Activated B cell treated with CpG ODN at 0.5 μM for 24 hours (primary cell): ENCODE measurements at regions not wholly inside any gene's neighbourhood (a gene's known extent, or its start where the extent isn't known, plus 50 kb on each side); places are given as distances from the start of the nearest gene placed in this dataset.

ENCODE experiments used
- ATAC-seq: fragments of 200-7000 bp; cut with Tn5 transposase; one replicate; pipeline ENCODE4 v1.10.0; 2021; ENCODE audit warnings: low read depth, mild to moderate bottlenecking, moderate library complexity
- CTCF ChIA-PET: fragments of 350-600 bp; sonication (Branson Sonifier 250); formaldehyde crosslinking; loops from one replicate; lab custom pipeline; 2021; ENCODE audit warnings: antibody characterized with exemption; lab: Charles Lee
- POLR2A ChIA-PET: fragments of 350-600 bp; sonication (Branson Sonifier 250); formaldehyde crosslinking; loops from one replicate; lab custom pipeline; 2021; ENCODE audit warnings: antibody characterized with exemption; lab: Charles Lee
- DNase-seq: peaks from one replicate; pipeline ENCODE4 v3.0.0; 2022
- H3K27ac Mint-ChIP-seq: one replicate; pipeline ENCODE4 v1.8.0; 2020; ENCODE audit warnings: mixed read lengths
- H3K27me3 Mint-ChIP-seq: one replicate; pipeline ENCODE4 v1.8.0; 2021; ENCODE audit warnings: mixed read lengths
- H3K36me3 Mint-ChIP-seq: one replicate; pipeline ENCODE4 v1.8.0; 2021; ENCODE audit warnings: low read depth, mixed read lengths
- H3K4me1 Mint-ChIP-seq: one replicate; pipeline ENCODE4 v1.8.0; 2021; ENCODE audit warnings: mixed read lengths
- H3K4me3 Mint-ChIP-seq: one replicate; pipeline ENCODE4 v1.8.0; 2020; ENCODE audit warnings: mild to moderate bottlenecking, mixed read lengths
- H3K9me3 Mint-ChIP-seq: one replicate; pipeline ENCODE4 v1.8.0; 2020; ENCODE audit warnings: mixed read lengths
- intact Hi-C: fragments of 100-400 bp; cut with micrococcal nuclease; formaldehyde crosslinking; loops from one replicate; pipeline ENCODE4 v1.15.1; 2024
- TF ChIP-seq, protein P1 (sequence below): fragments of 200-600 bp; IDR thresholded peaks from one replicate; pipeline ENCODE4 v1.8.0; 2022; ENCODE audit warnings: antibody characterized with exemption, mild to moderate bottlenecking

DNA sequence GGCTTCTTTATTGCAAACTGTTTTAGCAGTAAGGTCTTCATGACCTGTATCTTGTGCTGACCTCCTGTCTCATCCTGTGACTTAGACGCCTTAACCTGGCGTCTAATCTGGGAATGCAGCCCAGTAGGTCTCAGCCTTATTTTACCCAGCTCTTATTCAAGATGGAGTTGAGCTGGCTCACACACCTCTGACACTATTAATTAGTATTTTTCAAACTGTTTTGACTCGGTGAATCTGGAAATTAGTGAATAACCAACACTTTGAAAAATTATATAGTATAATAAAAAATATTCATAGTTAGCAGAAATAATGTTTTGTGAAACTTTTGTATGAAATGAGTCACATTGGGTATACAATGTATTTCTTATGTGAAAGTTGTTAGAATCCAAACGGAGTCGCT lies 189.4 kb downstream of the PDGFRA start:
- Mint-ChIP-seq H3K4me3 (no peak overlapping the region), H3K27ac (no peak overlapping the region), H3K27me3 (no peaks in the 10 kb centered on the region), H3K36me3 (no peaks in the 10 kb centered on the region), H3K4me1 (no peaks in the 10 kb centered on the region), H3K9me3 (peaks cover 10% of the 10 kb centered on the region)
- intact Hi-C loops = no loop called here
- CTCF ChIA-PET = no interaction called here
- TF ChIP-seq, protein P1, sequence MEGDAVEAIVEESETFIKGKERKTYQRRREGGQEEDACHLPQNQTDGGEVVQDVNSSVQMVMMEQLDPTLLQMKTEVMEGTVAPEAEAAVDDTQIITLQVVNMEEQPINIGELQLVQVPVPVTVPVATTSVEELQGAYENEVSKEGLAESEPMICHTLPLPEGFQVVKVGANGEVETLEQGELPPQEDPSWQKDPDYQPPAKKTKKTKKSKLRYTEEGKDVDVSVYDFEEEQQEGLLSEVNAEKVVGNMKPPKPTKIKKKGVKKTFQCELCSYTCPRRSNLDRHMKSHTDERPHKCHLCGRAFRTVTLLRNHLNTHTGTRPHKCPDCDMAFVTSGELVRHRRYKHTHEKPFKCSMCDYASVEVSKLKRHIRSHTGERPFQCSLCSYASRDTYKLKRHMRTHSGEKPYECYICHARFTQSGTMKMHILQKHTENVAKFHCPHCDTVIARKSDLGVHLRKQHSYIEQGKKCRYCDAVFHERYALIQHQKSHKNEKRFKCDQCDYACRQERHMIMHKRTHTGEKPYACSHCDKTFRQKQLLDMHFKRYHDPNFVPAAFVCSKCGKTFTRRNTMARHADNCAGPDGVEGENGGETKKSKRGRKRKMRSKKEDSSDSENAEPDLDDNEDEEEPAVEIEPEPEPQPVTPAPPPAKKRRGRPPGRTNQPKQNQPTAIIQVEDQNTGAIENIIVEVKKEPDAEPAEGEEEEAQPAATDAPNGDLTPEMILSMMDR = no peak
- POLR2A ChIA-PET = no interaction called here
- DNase-seq = no peak
- no peak for ATAC-seq

DNA sequence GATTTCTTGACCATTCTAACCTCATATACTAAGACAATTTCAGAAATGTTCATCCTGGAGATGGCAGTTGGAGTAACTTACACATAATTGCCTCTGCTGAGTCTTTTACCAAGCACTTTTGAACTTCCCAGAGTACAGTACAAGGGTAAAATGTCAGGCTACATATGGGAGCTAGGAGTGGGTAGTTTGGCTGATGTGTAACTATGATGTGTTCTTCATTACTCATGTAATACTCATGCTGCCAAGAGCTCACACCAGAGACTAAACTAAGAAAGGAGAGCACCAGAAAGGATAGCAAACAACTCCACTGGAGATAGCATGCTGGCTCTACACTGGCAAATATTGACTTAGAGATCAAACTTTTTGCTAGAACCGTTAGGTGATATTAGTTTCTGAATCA lies 194.0 kb downstream of the PDGFRA start:
- peaks cover 5% of the 10 kb centered on the region for H3K27me3 Mint-ChIP-seq
- H3K9me3 Mint-ChIP-seq = no peaks in the 10 kb centered on the region
- H3K4me3 Mint-ChIP-seq = no peak overlapping the region
- no peaks in the 10 kb centered on the region for H3K36me3 Mint-ChIP-seq
- DNase-seq = no peak
- CTCF ChIA-PET = no interaction called here
- intact Hi-C loops = no loop called here
- POLR2A ChIA-PET = no interaction called here
- ATAC-seq = no peak
- H3K4me1 Mint-ChIP-seq = no peaks in the 10 kb centered on the region
- H3K27ac Mint-ChIP-seq = no peak overlapping the region
- TF ChIP-seq, protein P1 = no peak

DNA sequence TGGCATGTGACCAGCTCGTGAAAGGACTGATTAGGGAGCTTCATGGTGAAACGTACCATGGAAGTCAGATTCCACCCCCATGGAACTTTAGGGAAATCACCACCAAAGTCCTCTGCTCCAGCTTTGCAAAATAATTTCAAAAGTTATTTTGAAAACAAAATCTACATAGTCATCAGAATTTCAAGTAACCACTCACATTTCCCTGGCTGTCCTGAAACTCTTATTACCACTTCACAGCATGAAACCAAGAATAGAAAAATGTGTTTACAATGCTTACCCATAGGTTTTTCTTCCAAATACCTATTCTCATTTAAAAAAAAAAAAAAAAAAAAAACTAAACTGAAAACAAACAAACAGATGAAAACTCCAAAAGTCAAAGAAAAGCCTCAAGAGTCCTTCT lies 198.7 kb downstream of the PDGFRA start:
- DNase-seq (no peak), ATAC-seq (no peak)
- Mint-ChIP-seq H3K36me3 (no peaks in the 10 kb centered on the region), H3K9me3 (no peaks in the 10 kb centered on the region), H3K4me3 (no peak overlapping the region), H3K27ac (no peak overlapping the region), H3K4me1 (no peaks in the 10 kb centered on the region), H3K27me3 (peaks cover 9% of the 10 kb centered on the region)
- TF ChIP-seq, protein P1 = no peak
- intact Hi-C loops = no loop called here
- POLR2A ChIA-PET = no interaction called here
- CTCF ChIA-PET = no interaction called here

DNA sequence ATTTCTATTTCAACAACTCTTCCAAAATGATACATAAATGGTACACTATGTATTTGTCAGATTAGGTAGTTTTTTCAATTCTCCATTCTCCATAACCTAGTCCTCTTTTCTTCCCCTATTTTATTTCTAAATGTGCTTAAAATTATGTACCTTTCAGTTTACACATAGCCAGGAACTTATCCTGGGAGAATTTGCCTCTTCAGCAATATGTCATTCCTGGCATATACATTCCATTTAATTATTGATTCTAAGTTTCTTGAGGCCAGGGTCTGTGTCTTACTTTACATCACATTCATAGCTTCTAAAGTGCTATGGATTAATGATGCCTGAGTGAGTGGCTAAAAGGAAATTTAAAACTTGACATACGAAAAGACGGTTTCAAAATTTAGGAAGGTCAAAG lies 199.8 kb downstream of the PDGFRA start:
- H3K36me3 Mint-ChIP-seq = no peaks in the 10 kb centered on the region
- ATAC-seq (no peak), DNase-seq (no peak)
- CTCF ChIA-PET = no interaction called here
- TF ChIP-seq, protein P1 = no peak
- no peaks in the 10 kb centered on the region for H3K9me3 Mint-ChIP-seq
- H3K4me3 Mint-ChIP-seq = no peak overlapping the region
- H3K27me3 Mint-ChIP-seq = peaks cover 14% of the 10 kb centered on the region
- no peak overlapping the region for H3K27ac Mint-ChIP-seq
- POLR2A ChIA-PET = no interaction called here
- intact Hi-C loops = no loop called here
- no peaks in the 10 kb centered on the region for H3K4me1 Mint-ChIP-seq

DNA sequence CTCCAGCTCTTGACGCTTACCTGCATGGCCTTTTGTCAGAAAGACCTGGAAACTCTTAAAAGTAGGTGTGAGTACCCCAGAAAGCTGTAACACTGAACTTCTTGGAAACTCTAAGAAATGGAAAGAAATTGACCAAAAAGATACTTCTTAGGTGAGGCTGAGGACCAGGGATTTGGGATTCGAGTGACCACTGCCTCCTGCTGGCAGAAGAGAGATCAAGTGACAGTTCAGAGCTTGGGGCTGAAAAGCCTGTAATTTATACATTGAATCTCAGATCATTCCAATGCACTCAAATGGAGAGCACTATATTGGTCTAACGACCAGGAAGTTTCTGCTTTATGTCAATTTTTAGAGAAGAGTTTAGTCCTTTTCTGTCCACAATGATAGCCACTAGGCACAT lies 204.6 kb downstream of the PDGFRA start:
- no peak overlapping the region for H3K27ac Mint-ChIP-seq
- TF ChIP-seq, protein P1 = no peak
- peaks cover 10% of the 10 kb centered on the region for H3K27me3 Mint-ChIP-seq
- no peak overlapping the region for H3K4me3 Mint-ChIP-seq
- H3K9me3 Mint-ChIP-seq = no peaks in the 10 kb centered on the region
- intact Hi-C loops = no loop called here
- H3K36me3 Mint-ChIP-seq = no peaks in the 10 kb centered on the region
- H3K4me1 Mint-ChIP-seq = no peaks in the 10 kb centered on the region
- ChIA-PET CTCF (no interaction called here), POLR2A (no interaction called here)
- ATAC-seq (no peak), DNase-seq (no peak)
